ENCODE measurements at regions not wholly inside any gene's neighbourhood (a gene's known extent, or its start where the extent isn't known, plus 50 kb on each side); places are given as distances from the start of the nearest gene placed in this dataset.

DNA sequence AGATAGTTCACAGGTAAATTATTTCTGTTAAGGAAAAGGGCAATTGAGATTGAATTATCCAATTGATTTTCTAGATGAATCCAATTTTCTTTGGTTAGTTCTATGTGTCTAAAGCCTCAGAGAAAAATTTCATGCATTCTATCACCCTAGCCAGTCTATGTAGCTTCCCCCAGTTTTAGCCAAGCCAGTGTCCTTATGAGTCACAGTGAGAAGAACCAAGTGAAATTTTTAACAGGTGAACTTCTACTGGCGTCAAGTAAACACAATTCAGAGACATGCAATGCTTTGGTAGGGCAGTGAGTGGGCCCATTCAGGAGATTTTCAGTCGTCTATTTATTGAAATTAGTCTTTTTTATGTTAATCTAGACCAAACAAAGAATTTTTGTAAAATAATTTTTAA is 1077.4 kb upstream of the ARRDC3 start:
- H3K9me3 Mint-ChIP-seq = peaks cover 0 to 10% (median 7%) of the 10 kb centered on the region in 6 donors
- H3K27me3 Mint-ChIP-seq (ENCODE audit: low read depth in 3 of 3) = no peaks in the 10 kb centered on the region
- no peaks in the 10 kb centered on the region for H3K4me1 Mint-ChIP-seq
- H3K27ac Mint-ChIP-seq = no peak overlapping the region
- no peak for DNase-seq
- no peaks in the 10 kb centered on the region for H3K36me3 Mint-ChIP-seq
- H3K4me3 Mint-ChIP-seq = no peak overlapping the region

DNA sequence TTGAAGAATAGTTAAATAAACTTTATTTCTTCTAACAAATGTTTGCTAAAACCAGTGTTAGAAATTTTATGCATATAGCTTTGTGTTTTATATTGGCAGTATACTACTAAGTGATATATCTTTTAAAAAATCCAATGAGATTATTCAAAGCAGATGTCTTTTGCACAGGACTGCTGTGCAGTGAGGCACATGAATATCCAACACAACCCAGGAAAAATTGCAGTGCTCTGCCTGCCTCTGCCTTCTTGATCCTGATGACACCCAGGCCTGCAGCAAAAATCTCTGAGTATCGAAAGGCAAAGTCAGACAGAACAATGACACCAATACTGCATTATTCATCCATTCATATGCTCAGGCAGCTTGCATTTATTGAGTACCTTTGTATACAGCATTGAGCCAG is 1076.5 kb upstream of the ARRDC3 start:
- no peak overlapping the region for H3K4me3 Mint-ChIP-seq
- no peaks in the 10 kb centered on the region for H3K27me3 Mint-ChIP-seq (ENCODE audit: low read depth in 3 of 3)
- no peak overlapping the region for H3K27ac Mint-ChIP-seq
- H3K4me1 Mint-ChIP-seq = no peaks in the 10 kb centered on the region
- DNase-seq = no peak
- H3K36me3 Mint-ChIP-seq = peaks cover 0 to 4% (median 0%) of the 10 kb centered on the region in 3 donors
- H3K9me3 Mint-ChIP-seq = peaks cover 0 to 17% (median 6%) of the 10 kb centered on the region in 6 donors

- peaks cover 0 to 4% (median 0%) of the 10 kb centered on the region in 3 donors for H3K36me3 Mint-ChIP-seq
- no peaks in the 10 kb centered on the region for H3K4me1 Mint-ChIP-seq
- no peak overlapping the region for H3K27ac Mint-ChIP-seq
- no peaks in the 10 kb centered on the region for H3K27me3 Mint-ChIP-seq (ENCODE audit: low read depth in 3 of 3)
- DNase-seq = no peak
- peaks cover 0 to 11% (median 5%) of the 10 kb centered on the region in 6 donors for H3K9me3 Mint-ChIP-seq
- H3K4me3 Mint-ChIP-seq = no peak overlapping the region
Observed at GRCh38 chr5:92455011-92455410, 1071.9 kb upstream of the ARRDC3 start.

- H3K9me3 Mint-ChIP-seq = peaks cover 3 to 16% (median 4%) of the 10 kb centered on the region in 6 donors
- H3K4me1 Mint-ChIP-seq = no peaks in the 10 kb centered on the region
- H3K4me3 Mint-ChIP-seq = no peak overlapping the region
- DNase-seq = no peak
- H3K27me3 Mint-ChIP-seq (ENCODE audit: low read depth in 3 of 3) = peaks cover 0 to 1% (median 1%) of the 10 kb centered on the region in 3 donors
- no peak overlapping the region for H3K27ac Mint-ChIP-seq
- H3K36me3 Mint-ChIP-seq = no peaks in the 10 kb centered on the region
Observed at GRCh38 chr5:92444888-92445287, 1061.8 kb upstream of the ARRDC3 start.

- Mint-ChIP-seq H3K27ac (no peak overlapping the region), H3K36me3 (no peaks in the 10 kb centered on the region), H3K4me3 (no peak overlapping the region), H3K9me3 (peaks cover 18 to 66% (median 20%) of the 10 kb centered on the region in 6 donors), H3K27me3 (ENCODE audit: low read depth in 3 of 3) (peaks cover 0 to 2% (median 0%) of the 10 kb centered on the region in 3 donors), H3K4me1 (no peaks in the 10 kb centered on the region)
- DNase-seq = no peak
Observed at GRCh38 chr5:92435781-92436180, 1052.7 kb upstream of the ARRDC3 start.

- Mint-ChIP-seq H3K27me3 (ENCODE audit: low read depth in 3 of 3) (no peaks in the 10 kb centered on the region), H3K4me1 (no peaks in the 10 kb centered on the region), H3K4me3 (no peak overlapping the region), H3K27ac (no peak overlapping the region), H3K36me3 (no peaks in the 10 kb centered on the region), H3K9me3 (peaks cover 0 to 24% (median 13%) of the 10 kb centered on the region in 6 donors)
- no peak for DNase-seq
Observed at GRCh38 chr5:92429646-92430045, 1046.5 kb upstream of the ARRDC3 start.

- no peaks in the 10 kb centered on the region for H3K27me3 Mint-ChIP-seq (ENCODE audit: low read depth in 3 of 3)
- no peak for DNase-seq
- no peak overlapping the region for H3K4me3 Mint-ChIP-seq
- H3K36me3 Mint-ChIP-seq = no peaks in the 10 kb centered on the region
- no peaks in the 10 kb centered on the region for H3K4me1 Mint-ChIP-seq
- H3K27ac Mint-ChIP-seq = no peak overlapping the region
- H3K9me3 Mint-ChIP-seq = peaks cover 0 to 26% (median 11%) of the 10 kb centered on the region in 6 donors
Observed at GRCh38 chr5:92428415-92428814, 1045.3 kb upstream of the ARRDC3 start.

- no peaks in the 10 kb centered on the region for H3K4me1 Mint-ChIP-seq
- H3K27ac Mint-ChIP-seq = no peak overlapping the region
- H3K4me3 Mint-ChIP-seq = no peak overlapping the region
- peaks cover 2 to 40% (median 17%) of the 10 kb centered on the region in 6 donors for H3K9me3 Mint-ChIP-seq
- no peaks in the 10 kb centered on the region for H3K36me3 Mint-ChIP-seq
- no peaks in the 10 kb centered on the region for H3K27me3 Mint-ChIP-seq (ENCODE audit: low read depth in 3 of 3)
- DNase-seq = no peak
Observed at GRCh38 chr5:92424785-92425426, 1041.8 kb upstream of the ARRDC3 start.

- no peaks in the 10 kb centered on the region for H3K36me3 Mint-ChIP-seq
Observed at GRCh38 chr5:92421942-92422341, 1038.8 kb upstream of the ARRDC3 start.

DNA sequence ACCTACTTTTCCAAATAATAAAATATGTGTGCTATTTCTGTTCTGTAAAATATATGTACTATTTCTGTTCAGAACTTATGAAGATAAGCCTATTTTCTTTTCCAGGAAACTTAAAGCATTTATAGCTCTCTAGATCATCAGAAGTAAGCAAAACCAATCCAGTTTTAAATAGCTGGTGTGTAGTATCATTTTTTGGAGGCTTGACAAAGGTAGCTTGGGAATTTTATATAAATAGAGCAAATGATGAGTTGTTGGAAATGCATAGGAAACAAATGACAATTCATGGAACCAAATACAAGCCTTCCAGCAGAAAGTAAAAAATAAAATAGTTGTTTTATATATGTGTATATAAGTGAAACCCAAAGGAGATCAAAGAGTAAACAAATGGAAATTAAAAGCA is 1038.1 kb upstream of the ARRDC3 start:
- no peak for DNase-seq
- H3K4me3 Mint-ChIP-seq = no peak overlapping the region
- peaks cover 2 to 51% (median 17%) of the 10 kb centered on the region in 6 donors for H3K9me3 Mint-ChIP-seq
- no peaks in the 10 kb centered on the region for H3K27me3 Mint-ChIP-seq (ENCODE audit: low read depth in 3 of 3)
- H3K4me1 Mint-ChIP-seq = no peaks in the 10 kb centered on the region
- no peak overlapping the region for H3K27ac Mint-ChIP-seq
- no peaks in the 10 kb centered on the region for H3K36me3 Mint-ChIP-seq

More at GRCh38 chr5:92421942-92422341, 1038.8 kb upstream of the ARRDC3 start:
- no peak overlapping the region for H3K4me3 Mint-ChIP-seq
- no peak for DNase-seq
- H3K27me3 Mint-ChIP-seq (ENCODE audit: low read depth in 3 of 3) = no peaks in the 10 kb centered on the region
- no peaks in the 10 kb centered on the region for H3K4me1 Mint-ChIP-seq
- H3K27ac Mint-ChIP-seq = no peak overlapping the region
- peaks cover 2 to 52% (median 18%) of the 10 kb centered on the region in 6 donors for H3K9me3 Mint-ChIP-seq

- no peak overlapping the region for H3K27ac Mint-ChIP-seq
- DNase-seq = no peak
- H3K36me3 Mint-ChIP-seq = no peaks in the 10 kb centered on the region
- no peaks in the 10 kb centered on the region for H3K4me1 Mint-ChIP-seq
- H3K4me3 Mint-ChIP-seq = no peak overlapping the region
- no peaks in the 10 kb centered on the region for H3K27me3 Mint-ChIP-seq (ENCODE audit: low read depth in 3 of 3)
- peaks cover 4 to 57% (median 13%) of the 10 kb centered on the region in 6 donors for H3K9me3 Mint-ChIP-seq
Observed at GRCh38 chr5:92419261-92419660, 1036.1 kb upstream of the ARRDC3 start.

DNA sequence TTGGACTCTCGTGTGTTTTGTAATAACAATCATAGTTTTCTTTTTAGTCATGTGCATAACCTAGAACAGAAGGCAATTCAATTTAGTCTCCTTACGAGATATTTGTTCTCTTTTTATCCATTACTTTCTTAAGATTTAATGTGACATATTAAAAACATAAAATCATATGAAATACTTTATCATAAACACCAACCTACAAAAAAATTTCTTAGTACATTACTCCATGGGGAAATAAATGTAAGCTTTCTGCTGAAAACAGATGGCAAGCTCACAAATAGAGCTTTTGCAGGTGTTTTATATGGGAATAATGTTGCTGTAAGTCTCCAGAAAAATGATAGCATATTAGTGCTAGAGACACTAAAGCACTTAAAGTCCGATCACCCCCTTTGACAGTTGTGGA is 1035.2 kb upstream of the ARRDC3 start:
- Mint-ChIP-seq H3K27me3 (ENCODE audit: low read depth in 3 of 3) (no peaks in the 10 kb centered on the region), H3K27ac (no peak overlapping the region), H3K4me1 (no peaks in the 10 kb centered on the region), H3K4me3 (no peak overlapping the region), H3K36me3 (no peaks in the 10 kb centered on the region), H3K9me3 (peaks cover 3 to 52% (median 13%) of the 10 kb centered on the region in 6 donors)
- DNase-seq = no peak

- H3K4me1 Mint-ChIP-seq = no peaks in the 10 kb centered on the region
- H3K27ac Mint-ChIP-seq = no peak overlapping the region
- H3K36me3 Mint-ChIP-seq = peaks cover 0 to 3% (median 0%) of the 10 kb centered on the region in 3 donors
- no peak for DNase-seq
- no peaks in the 10 kb centered on the region for H3K27me3 Mint-ChIP-seq (ENCODE audit: low read depth in 3 of 3)
- no peak overlapping the region for H3K4me3 Mint-ChIP-seq
- H3K9me3 Mint-ChIP-seq = peaks cover 0 to 22% (median 6%) of the 10 kb centered on the region in 6 donors
Observed at GRCh38 chr5:92409134-92409533, 1026.0 kb upstream of the ARRDC3 start.

DNA sequence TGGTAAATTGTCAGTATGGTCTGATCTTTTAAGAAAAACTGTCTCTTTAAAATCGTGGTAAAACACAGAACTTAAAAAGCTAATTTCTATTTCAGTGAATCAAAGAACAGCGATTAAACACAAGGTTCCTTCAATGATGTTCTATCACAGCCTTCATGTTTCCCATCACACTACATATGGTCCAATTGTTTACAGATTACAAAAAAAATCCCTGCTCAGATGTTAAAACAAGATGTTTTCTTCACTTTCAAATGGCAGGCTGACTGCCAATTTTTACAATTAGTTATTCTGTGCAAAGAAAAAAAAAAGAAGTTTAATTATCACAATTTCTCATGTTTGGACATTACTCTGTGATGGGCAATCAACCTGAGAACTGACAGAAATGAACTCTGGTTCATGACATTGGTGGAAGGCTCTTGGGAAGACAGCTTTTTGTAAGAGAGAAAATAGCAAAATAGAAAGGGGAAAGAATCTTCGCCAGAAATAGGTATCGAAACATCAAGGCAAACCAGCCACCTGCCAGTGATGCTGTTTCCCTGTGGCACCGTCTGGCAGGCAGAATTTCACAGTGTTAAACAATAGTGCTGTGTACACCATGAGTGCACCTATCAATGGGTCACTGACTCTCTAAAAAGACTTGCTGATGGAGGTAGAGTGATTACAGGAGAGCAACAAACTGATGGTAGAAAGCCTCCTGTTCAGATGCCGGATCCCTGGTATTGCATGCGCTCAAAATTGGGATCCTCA is 1020.0 kb upstream of the ARRDC3 start:
- no peak overlapping the region for H3K27ac Mint-ChIP-seq

More for the DNA sequence above, 1020.0 kb upstream of the ARRDC3 start:
- H3K4me3 Mint-ChIP-seq = no peak overlapping the region
- peaks cover 0 to 3% (median 0%) of the 10 kb centered on the region in 3 donors for H3K36me3 Mint-ChIP-seq
- peaks cover 0 to 27% (median 9%) of the 10 kb centered on the region in 6 donors for H3K9me3 Mint-ChIP-seq
- no peak for DNase-seq
- no peaks in the 10 kb centered on the region for H3K4me1 Mint-ChIP-seq
- no peaks in the 10 kb centered on the region for H3K27me3 Mint-ChIP-seq (ENCODE audit: low read depth in 3 of 3)

Measured in immature natural killer cell (primary cell).